Smooth muscle cell (in vitro differentiated cells): ENCODE measurements at regions not wholly inside any gene's neighbourhood (a gene's known extent, or its start where the extent isn't known, plus 50 kb on each side); places are given as distances from the start of the nearest gene placed in this dataset.

Experiments used
- DNase-seq: peaks from one replicate; lab custom pipeline; 2025; ENCODE audit not compliant: unreplicated experiment; lab: John Stamatoyannopoulos, UW
- H2AFZ ChIP-seq: fragments of 200-600 bp; sonication (generic); 2 replicates; pipeline ENCODE4 v1.6.0; 2016; ENCODE audit warnings: antibody characterized with exemption, low read depth, mild to moderate bottlenecking
- H3F3A ChIP-seq: fragments of 200-600 bp; sonication (generic); 2 replicates; pipeline ENCODE4 v1.6.0; 2017; ENCODE audit warnings: antibody characterized with exemption, low read depth
- H3K27ac ChIP-seq: fragments of 200-600 bp; sonication (generic); 2 replicates; pipeline ENCODE4 v1.5.1; 2016; ENCODE audit warnings: low read depth, mild to moderate bottlenecking
- H3K27me3 ChIP-seq: fragments of 200-600 bp; sonication (generic); 2 replicates; pipeline ENCODE4 v1.6.1; 2016; ENCODE audit warnings: low read depth, mild to moderate bottlenecking
- H3K36me3 ChIP-seq: fragments of 200-600 bp; sonication (generic); 2 replicates; pipeline ENCODE4 v1.5.1; 2016; ENCODE audit warnings: low read depth
- H3K4me1 ChIP-seq: fragments of 200-600 bp; sonication (generic); 2 replicates; pipeline ENCODE4 v1.5.1; 2016; ENCODE audit warnings: low read depth
- H3K4me2 ChIP-seq: fragments of 200-600 bp; sonication (generic); 2 replicates; pipeline ENCODE4 v1.6.0; 2016; ENCODE audit warnings: mild to moderate bottlenecking
- H3K4me3 ChIP-seq: fragments of 200-600 bp; sonication (generic); 2 replicates; pipeline ENCODE4 v1.5.1; 2016; ENCODE audit warnings: mild to moderate bottlenecking
- H3K79me2 ChIP-seq: fragments of 200-600 bp; sonication (generic); 2 replicates; pipeline ENCODE4 v1.6.0; 2016; ENCODE audit warnings: low read depth, mild to moderate bottlenecking
- H3K9ac ChIP-seq: fragments of 200-600 bp; sonication (generic); 2 replicates; pipeline ENCODE4 v1.6.0; 2016; ENCODE audit warnings: low read depth
- H3K9me3 ChIP-seq: fragments of 200-600 bp; sonication (generic); replicated peaks from 2 replicates; pipeline ENCODE4 v1.5.1; 2016; ENCODE audit warnings: low read depth
- H4K20me1 ChIP-seq: fragments of 200-600 bp; sonication (generic); 2 replicates; pipeline ENCODE4 v1.6.0; 2016; ENCODE audit warnings: low read depth
- CTCF ChIP-seq: fragments of 200-600 bp; sonication (generic); IDR thresholded peaks from 2 replicates; pipeline ENCODE4 v1.5.1; 2017; ENCODE audit warnings: borderline replicate concordance, mild to moderate bottlenecking, antibody characterized with exemption; ENCODE audit not compliant: insufficient read depth, poor library complexity, severe bottlenecking
- WGBS: methylation state at CpG from one replicate; pipeline ENCODE4 v1.1.7; 2016; ENCODE audit warnings: low lambda C conversion rate; 5-methylcytosine and 5-hydroxymethylcytosine counted together

GRCh38 chr12:27396216-27396815 lies 50.2 kb upstream of the SMCO2 start:
- Histone ChIP-seq H3K27ac (no peak overlapping the region), H4K20me1 (no peaks in the 10 kb centered on the region), H3K9ac (no peak overlapping the region), H3K4me1 (no peaks in the 10 kb centered on the region), H3K9me3 (no peaks in the 10 kb centered on the region), H3K79me2 (no peaks in the 10 kb centered on the region), H3K27me3 (no peaks in the 10 kb centered on the region), H2AFZ (no peak overlapping the region), H3K36me3 (no peaks in the 10 kb centered on the region), H3K4me2 (peak overlapping the region; percentile 0), H3F3A (no peaks in the 10 kb centered on the region), H3K4me3 (no peak overlapping the region)
- WGBS, result 63% methylated on average over 6 of the region's 6 CpGs
- DNase-seq, result no peak
- no peak for TF ChIP-seq CTCF
